Mucosa of gallbladder (tissue), 1 donor: ENCODE measurements at regions not wholly inside any gene's neighbourhood (a gene's known extent, or its start where the extent isn't known, plus 50 kb on each side); places are given as distances from the start of the nearest gene placed in this dataset.
"Not testable (repeated sequence)": the region's sequence is repeated elsewhere in the genome, so short reads cannot be mapped to it uniquely, and the experiment has no call there.

Experiments used
- DNase-seq: peaks from one replicate; pipeline ENCODE4 v3.0.0-alpha.2; 2020; ENCODE audit warnings: low spot score
- donor health status: DM: no; HTN: no; CAD: no.

- DNase-seq: no peak
Measured at GRCh38 chr6:134674562-134674961, 275.3 kb downstream of the ALDH8A1 start.

- DNase-seq: no peak
Measured at GRCh38 chr6:134669485-134669884, 280.4 kb downstream of the ALDH8A1 start.

GRCh38 chr6:134667111-134667510, 282.8 kb downstream of the ALDH8A1 start:
- no peak for DNase-seq

- no peak for DNase-seq
Measured at GRCh38 chr6:134666125-134666524, 283.8 kb downstream of the ALDH8A1 start.

GRCh38 chr6:134665029-134665723, 284.7 kb downstream of the ALDH8A1 start:
- DNase-seq: no peak

- no peak for DNase-seq
Measured at GRCh38 chr6:134663800-134664535, 285.9 kb downstream of the ALDH8A1 start.

GRCh38 chr6:134663356-134663755, 286.5 kb downstream of the ALDH8A1 start:
- no peak for DNase-seq

GRCh38 chr6:134662077-134662700, 287.7 kb downstream of the ALDH8A1 start:
- no peak for DNase-seq

- DNase-seq: not testable (repeated sequence)
Measured at GRCh38 chr6:134659885-134660284, 290.0 kb downstream of the ALDH8A1 start.

- no peak for DNase-seq
Measured at GRCh38 chr6:134658596-134658995, 291.3 kb downstream of the ALDH8A1 start.

- DNase-seq: no peak
Measured at GRCh38 chr6:134657751-134658527, 292.0 kb downstream of the ALDH8A1 start.

- no peak for DNase-seq
Measured at GRCh38 chr6:134657343-134657742, 292.6 kb downstream of the ALDH8A1 start.

- DNase-seq: no peak
Measured at GRCh38 chr6:134654751-134655150, 295.1 kb downstream of the ALDH8A1 start.

- no peak for DNase-seq
Measured at GRCh38 chr6:134651519-134651918, 298.4 kb downstream of the ALDH8A1 start.

- DNase-seq: no peak
Measured at GRCh38 chr6:134647861-134648260, 302.0 kb downstream of the ALDH8A1 start.

- DNase-seq: no peak
Measured at GRCh38 chr6:134642819-134643218, 307.1 kb downstream of the ALDH8A1 start.

- no peak for DNase-seq
Measured at GRCh38 chr6:134642279-134642678, 307.6 kb downstream of the ALDH8A1 start.

GRCh38 chr6:134640975-134641429, 308.9 kb downstream of the ALDH8A1 start:
- DNase-seq: peak; percentile 86

GRCh38 chr6:134640229-134640628, 309.7 kb downstream of the ALDH8A1 start:
- no peak for DNase-seq

GRCh38 chr6:134637847-134638437, 312.0 kb downstream of the ALDH8A1 start:
- no peak for DNase-seq

- DNase-seq: no peak
Measured at GRCh38 chr6:134637282-134637681, 312.6 kb downstream of the ALDH8A1 start.
